ENCODE measurements at regions not wholly inside any gene's neighbourhood (a gene's known extent, or its start where the extent isn't known, plus 50 kb on each side); places are given as distances from the start of the nearest gene placed in this dataset.

- H3K4me1 Mint-ChIP-seq: peaks cover 10% of the 10 kb centered on the region
- no peaks in the 10 kb centered on the region for H3K36me3 Mint-ChIP-seq
- no peak overlapping the region for H3K27ac Mint-ChIP-seq
- ATAC-seq (no peak), DNase-seq (ENCODE audit: low spot score in 2 of 2) (no peak)
- H3K9me3 Mint-ChIP-seq: no peaks in the 10 kb centered on the region
- no peak overlapping the region for H3K4me3 Mint-ChIP-seq
Observed at GRCh38 chr22:44582016-44582415, 84.0 kb upstream of the RTL6 start.

- peaks cover under 1% of the 10 kb centered on the region for H3K4me1 Mint-ChIP-seq
- no peaks in the 10 kb centered on the region for H3K9me3 Mint-ChIP-seq
- DNase-seq (ENCODE audit: low spot score in 2 of 2): no peak
- no peaks in the 10 kb centered on the region for H3K36me3 Mint-ChIP-seq
- no peak for ATAC-seq
- H3K27ac Mint-ChIP-seq: no peak overlapping the region
- H3K4me3 Mint-ChIP-seq: no peak overlapping the region
Observed at GRCh38 chr22:44581096-44581435, 83.0 kb upstream of the RTL6 start.

- Mint-ChIP-seq H3K36me3 (no peaks in the 10 kb centered on the region), H3K9me3 (no peaks in the 10 kb centered on the region), H3K4me1 (no peaks in the 10 kb centered on the region), H3K27ac (no peak overlapping the region), H3K4me3 (no peak overlapping the region)
- ATAC-seq (no peak), DNase-seq (ENCODE audit: low spot score in 2 of 2) (no peak)
Observed at GRCh38 chr22:44580176-44581095, 82.4 kb upstream of the RTL6 start.

- Mint-ChIP-seq H3K36me3 (no peaks in the 10 kb centered on the region), H3K9me3 (no peaks in the 10 kb centered on the region)
- no peak for ATAC-seq
Observed at GRCh38 chr22:44578516-44579230, 80.6 kb upstream of the RTL6 start.

GRCh38 chr22:44578110-44578457 is 80.1 kb upstream of the RTL6 start:
- Mint-ChIP-seq H3K36me3 (no peaks in the 10 kb centered on the region), H3K4me1 (no peaks in the 10 kb centered on the region), H3K9me3 (no peaks in the 10 kb centered on the region), H3K27ac (no peak overlapping the region), H3K4me3 (no peak overlapping the region)
- no peak for DNase-seq (ENCODE audit: low spot score in 2 of 2)
- no peak for ATAC-seq

More at GRCh38 chr22:44578516-44579230, 80.6 kb upstream of the RTL6 start:
- Mint-ChIP-seq H3K4me1 (no peaks in the 10 kb centered on the region), H3K4me3 (no peak overlapping the region), H3K27ac (no peak overlapping the region)
- no peak for DNase-seq (ENCODE audit: low spot score in 2 of 2)

- Mint-ChIP-seq H3K4me3 (no peak overlapping the region), H3K27ac (no peak overlapping the region), H3K36me3 (no peaks in the 10 kb centered on the region), H3K9me3 (no peaks in the 10 kb centered on the region), H3K4me1 (no peaks in the 10 kb centered on the region)
- DNase-seq (ENCODE audit: low spot score in 2 of 2) (no peak), ATAC-seq (peak; percentile 34)
Observed at GRCh38 chr22:44577391-44578109, 79.5 kb upstream of the RTL6 start.

- no peak overlapping the region for H3K4me3 Mint-ChIP-seq
- ATAC-seq: no peak
- DNase-seq (ENCODE audit: low spot score in 2 of 2): no peak
- H3K9me3 Mint-ChIP-seq: no peaks in the 10 kb centered on the region
- H3K27ac Mint-ChIP-seq: no peak overlapping the region
- no peaks in the 10 kb centered on the region for H3K4me1 Mint-ChIP-seq
- no peaks in the 10 kb centered on the region for H3K36me3 Mint-ChIP-seq
Observed at GRCh38 chr22:44576311-44577260, 78.6 kb upstream of the RTL6 start.

GRCh38 chr22:44575381-44576268 is 77.6 kb upstream of the RTL6 start:
- no peaks in the 10 kb centered on the region for H3K36me3 Mint-ChIP-seq
- no peak for ATAC-seq

GRCh38 chr22:44574640-44575380 is 76.8 kb upstream of the RTL6 start:
- no peak overlapping the region for H3K4me3 Mint-ChIP-seq
- no peaks in the 10 kb centered on the region for H3K9me3 Mint-ChIP-seq
- H3K36me3 Mint-ChIP-seq: no peaks in the 10 kb centered on the region
- no peaks in the 10 kb centered on the region for H3K4me1 Mint-ChIP-seq
- DNase-seq (ENCODE audit: low spot score in 2 of 2) (no peak), ATAC-seq (no peak)
- no peak overlapping the region for H3K27ac Mint-ChIP-seq

More at GRCh38 chr22:44575381-44576268, 77.6 kb upstream of the RTL6 start:
- Mint-ChIP-seq H3K9me3 (no peaks in the 10 kb centered on the region), H3K4me1 (no peaks in the 10 kb centered on the region), H3K4me3 (no peak overlapping the region), H3K27ac (no peak overlapping the region)
- DNase-seq (ENCODE audit: low spot score in 2 of 2): no peak

GRCh38 chr22:44574057-44574639 is 76.1 kb upstream of the RTL6 start:
- DNase-seq (ENCODE audit: low spot score in 2 of 2) (no peak), ATAC-seq (no peak)
- Mint-ChIP-seq H3K4me3 (no peak overlapping the region), H3K9me3 (no peaks in the 10 kb centered on the region), H3K27ac (no peak overlapping the region), H3K4me1 (no peaks in the 10 kb centered on the region), H3K36me3 (no peaks in the 10 kb centered on the region)

- ATAC-seq: no peak
- Mint-ChIP-seq H3K27ac (no peak overlapping the region), H3K4me1 (no peaks in the 10 kb centered on the region), H3K9me3 (no peaks in the 10 kb centered on the region), H3K4me3 (no peak overlapping the region), H3K36me3 (no peaks in the 10 kb centered on the region)
- DNase-seq (ENCODE audit: low spot score in 2 of 2): no peak
Observed at GRCh38 chr22:44573451-44573850, 75.4 kb upstream of the RTL6 start.

- no peaks in the 10 kb centered on the region for H3K9me3 Mint-ChIP-seq
- peaks cover 5% of the 10 kb centered on the region for H3K4me1 Mint-ChIP-seq
- no peaks in the 10 kb centered on the region for H3K36me3 Mint-ChIP-seq
- H3K27ac Mint-ChIP-seq: no peak overlapping the region
- DNase-seq (ENCODE audit: low spot score in 2 of 2): no peak
- ATAC-seq: no peak
- H3K4me3 Mint-ChIP-seq: no peak overlapping the region
Observed at GRCh38 chr22:44572414-44573207, 74.6 kb upstream of the RTL6 start.
